GM12875 (cell line): ENCODE measurements at regions not wholly inside any gene's neighbourhood (a gene's known extent, or its start where the extent isn't known, plus 50 kb on each side); places are given as distances from the start of the nearest gene placed in this dataset.
"Not testable (repeated sequence)": the region's sequence is repeated elsewhere in the genome, so short reads cannot be mapped to it uniquely, and the experiment has no call there.

Experiments
- H3K4me3 ChIP-seq: one replicate; pipeline ENCODE4 v1.5.1; 2011; ENCODE audit warnings: low read depth, low read length, control low read depth
- TF ChIP-seq, protein P1 (sequence below): IDR thresholded peaks from 2 replicates; pipeline ENCODE4 v1.5.1; 2011; ENCODE audit warnings: low read depth, mild to moderate bottlenecking, control low read depth, inconsistent platforms, low read length, moderate library complexity, borderline replicate concordance; ENCODE audit not compliant: insufficient read depth

DNA sequence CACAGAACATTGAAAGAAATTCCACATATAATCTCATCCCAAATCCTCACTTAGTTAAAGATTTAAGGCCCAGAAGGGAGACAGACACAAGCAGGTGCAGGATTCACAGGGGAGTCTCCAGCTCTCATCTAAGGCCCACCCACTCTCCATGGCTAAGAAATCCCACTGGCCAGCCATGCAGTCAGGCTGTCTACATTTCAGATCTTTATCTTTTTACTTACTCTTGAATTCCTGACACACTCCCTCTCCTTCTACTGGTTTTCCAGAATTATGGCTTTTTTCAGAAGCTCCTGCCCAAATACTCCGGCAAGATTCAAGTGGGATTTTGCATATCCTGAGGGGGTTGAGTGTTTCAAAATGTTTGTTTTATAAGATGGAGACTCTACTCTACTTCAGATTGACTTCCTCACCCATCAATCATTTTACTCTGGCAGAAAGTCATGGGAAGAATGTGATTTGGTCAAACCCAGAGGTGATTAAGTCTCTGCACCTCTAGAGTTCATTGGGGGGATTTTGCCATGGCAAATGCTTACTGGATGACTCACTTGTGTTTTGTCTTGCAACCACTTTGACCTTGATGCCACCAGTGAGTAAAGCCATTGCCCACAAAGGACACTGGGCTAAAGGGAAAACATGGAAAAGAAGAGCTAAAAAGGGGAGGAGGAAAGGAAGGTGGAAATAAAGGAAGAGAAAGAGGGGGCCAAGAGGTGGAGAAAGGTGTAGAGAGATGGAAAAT lies 688.8 kb upstream of the SALL1 start:
- TF ChIP-seq, protein P1, sequence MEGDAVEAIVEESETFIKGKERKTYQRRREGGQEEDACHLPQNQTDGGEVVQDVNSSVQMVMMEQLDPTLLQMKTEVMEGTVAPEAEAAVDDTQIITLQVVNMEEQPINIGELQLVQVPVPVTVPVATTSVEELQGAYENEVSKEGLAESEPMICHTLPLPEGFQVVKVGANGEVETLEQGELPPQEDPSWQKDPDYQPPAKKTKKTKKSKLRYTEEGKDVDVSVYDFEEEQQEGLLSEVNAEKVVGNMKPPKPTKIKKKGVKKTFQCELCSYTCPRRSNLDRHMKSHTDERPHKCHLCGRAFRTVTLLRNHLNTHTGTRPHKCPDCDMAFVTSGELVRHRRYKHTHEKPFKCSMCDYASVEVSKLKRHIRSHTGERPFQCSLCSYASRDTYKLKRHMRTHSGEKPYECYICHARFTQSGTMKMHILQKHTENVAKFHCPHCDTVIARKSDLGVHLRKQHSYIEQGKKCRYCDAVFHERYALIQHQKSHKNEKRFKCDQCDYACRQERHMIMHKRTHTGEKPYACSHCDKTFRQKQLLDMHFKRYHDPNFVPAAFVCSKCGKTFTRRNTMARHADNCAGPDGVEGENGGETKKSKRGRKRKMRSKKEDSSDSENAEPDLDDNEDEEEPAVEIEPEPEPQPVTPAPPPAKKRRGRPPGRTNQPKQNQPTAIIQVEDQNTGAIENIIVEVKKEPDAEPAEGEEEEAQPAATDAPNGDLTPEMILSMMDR, result no peak
- no peak overlapping the region for H3K4me3 ChIP-seq

DNA sequence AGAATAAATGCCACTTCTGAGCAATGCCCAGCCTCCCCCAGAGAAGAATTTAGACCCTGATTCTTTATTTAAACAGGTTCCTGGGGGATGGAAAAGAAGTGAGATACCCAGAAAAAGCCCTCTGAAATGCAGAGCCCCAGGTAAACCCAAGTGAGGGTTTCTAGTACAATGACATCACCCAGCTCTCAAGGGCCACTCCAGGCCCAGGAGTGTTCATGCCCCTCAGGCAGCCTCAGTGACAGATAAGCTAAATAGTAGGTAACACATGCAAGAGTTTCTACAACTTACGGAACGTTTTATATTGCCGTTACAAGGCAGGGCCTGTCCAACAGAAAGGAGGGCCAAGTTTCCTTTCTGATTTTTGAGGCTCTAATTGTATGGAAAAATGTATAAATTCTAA lies 683.7 kb upstream of the SALL1 start:
- TF ChIP-seq, protein P1, result no peak
- no peak overlapping the region for H3K4me3 ChIP-seq

DNA sequence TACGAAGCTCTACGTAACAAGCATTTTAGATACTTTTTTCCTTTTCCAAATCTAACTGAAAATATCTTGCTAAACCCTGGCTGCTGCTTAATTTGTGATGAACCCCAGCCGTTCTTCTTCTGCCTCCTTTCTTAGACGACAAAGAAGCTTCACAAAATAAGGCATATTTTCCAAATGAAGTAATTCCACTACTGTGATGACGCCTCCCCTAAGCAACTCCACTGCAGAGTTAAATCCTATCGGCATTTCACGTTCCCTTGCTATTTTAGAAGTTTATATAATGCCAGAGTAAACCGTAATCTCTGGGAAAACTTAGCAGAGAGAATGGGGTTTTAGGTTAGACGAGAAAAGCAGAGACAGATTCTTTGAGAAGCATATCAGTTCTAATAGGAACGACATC lies 683.1 kb upstream of the SALL1 start:
- TF ChIP-seq, protein P1, result no peak
- H3K4me3 ChIP-seq, result no peak overlapping the region

DNA sequence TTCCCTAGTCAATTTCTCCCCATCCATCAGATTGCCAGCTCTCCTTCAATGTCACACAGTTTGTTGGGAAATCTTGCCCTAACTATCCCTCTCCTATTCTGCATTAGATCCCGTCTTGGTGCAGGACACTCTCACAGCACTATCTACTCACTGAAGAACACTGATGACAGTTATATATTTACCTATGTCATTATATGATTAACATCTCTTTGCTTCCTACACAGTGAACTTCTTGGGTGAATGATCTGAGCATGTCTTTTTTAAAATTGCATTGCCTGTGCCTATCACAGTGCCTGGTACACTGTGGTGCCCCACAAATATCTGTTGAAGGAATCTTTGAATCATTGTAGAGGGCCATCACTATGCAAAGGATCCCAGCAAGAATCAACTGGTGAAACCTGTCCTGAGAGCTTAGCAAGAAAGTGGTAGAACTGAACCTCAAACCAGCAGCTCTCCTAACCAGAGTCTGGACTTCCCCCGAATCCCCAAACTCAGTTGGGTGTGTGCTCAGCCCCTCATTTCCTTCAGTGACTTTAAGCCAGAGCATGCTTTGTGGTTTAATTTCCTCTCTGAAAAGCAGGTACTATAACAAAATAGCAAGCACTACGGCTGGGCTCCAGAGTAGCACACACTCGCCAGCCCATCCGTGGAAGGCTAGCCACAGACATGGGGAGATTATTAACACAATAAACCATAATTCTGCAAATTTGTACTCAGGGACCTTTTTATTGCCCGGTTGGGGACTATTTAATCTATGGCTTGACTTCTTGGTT lies 680.7 kb upstream of the SALL1 start:
- H3K4me3 ChIP-seq, result no peak overlapping the region
- TF ChIP-seq, protein P1, result no peak

DNA sequence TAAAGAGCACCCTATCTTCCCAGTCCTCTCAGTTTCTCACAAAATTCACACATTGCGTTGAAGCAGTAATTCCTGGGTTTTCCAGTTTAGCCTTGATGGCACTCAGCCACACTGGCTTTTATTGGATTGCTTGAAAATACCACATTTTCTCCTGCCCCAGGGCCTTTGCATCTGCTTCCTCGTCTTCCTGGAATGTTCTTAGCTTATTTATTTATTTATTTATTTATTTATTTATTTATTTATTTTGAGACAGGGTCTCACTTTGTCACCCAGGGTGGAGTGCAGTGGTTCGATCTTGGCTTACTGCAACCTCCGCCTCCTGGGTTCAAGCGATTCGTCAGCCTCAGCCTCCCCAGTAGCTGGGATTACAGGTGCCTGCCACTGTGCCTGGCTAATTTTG lies 680.0 kb upstream of the SALL1 start:
- not testable (repeated sequence) for H3K4me3 ChIP-seq

DNA sequence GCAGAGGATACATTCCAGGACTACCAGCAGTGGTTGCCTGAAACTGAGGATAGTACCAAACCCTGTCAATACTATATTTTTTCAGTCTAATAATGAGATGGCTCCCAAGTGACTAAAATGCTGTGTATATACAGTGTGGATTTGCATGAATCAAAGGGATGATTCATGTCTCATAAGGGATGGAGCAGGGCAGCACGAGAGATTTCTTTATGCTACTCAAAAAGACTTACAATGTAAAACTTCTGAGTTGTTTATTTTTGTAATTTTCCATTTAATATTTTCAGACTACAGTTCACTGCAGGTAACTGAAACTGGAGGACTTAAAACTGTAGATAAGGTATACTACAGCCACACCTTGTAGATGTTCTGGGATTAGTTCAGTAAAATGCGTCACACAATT lies 674.7 kb upstream of the SALL1 start:
- TF ChIP-seq, protein P1, result no peak
- H3K4me3 ChIP-seq, result no peak overlapping the region

DNA sequence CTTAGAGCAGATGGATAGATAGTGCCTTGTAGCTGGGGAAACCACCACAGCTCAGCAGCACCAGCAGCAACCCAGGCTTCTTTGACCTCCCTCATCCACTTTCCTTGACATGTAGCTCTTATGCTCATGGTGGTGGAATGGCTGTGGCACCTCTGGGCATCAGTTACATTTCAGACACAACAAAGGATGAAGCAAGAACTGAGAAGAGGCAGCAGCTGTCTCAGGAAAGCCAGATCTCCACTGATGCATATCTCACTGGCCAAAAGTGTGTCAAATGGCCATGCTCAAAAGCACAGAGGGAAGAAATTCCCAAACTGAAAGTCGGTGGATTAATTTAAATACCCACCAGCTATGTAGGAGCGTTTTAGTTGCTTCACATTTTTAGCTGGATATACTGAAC lies 671.4 kb upstream of the SALL1 start:
- H3K4me3 ChIP-seq, result no peak overlapping the region
- TF ChIP-seq, protein P1, result no peak
